ENCODE measurements at regions not wholly inside any gene's neighbourhood (a gene's known extent, or its start where the extent isn't known, plus 50 kb on each side); places are given as distances from the start of the nearest gene placed in this dataset.

DNA sequence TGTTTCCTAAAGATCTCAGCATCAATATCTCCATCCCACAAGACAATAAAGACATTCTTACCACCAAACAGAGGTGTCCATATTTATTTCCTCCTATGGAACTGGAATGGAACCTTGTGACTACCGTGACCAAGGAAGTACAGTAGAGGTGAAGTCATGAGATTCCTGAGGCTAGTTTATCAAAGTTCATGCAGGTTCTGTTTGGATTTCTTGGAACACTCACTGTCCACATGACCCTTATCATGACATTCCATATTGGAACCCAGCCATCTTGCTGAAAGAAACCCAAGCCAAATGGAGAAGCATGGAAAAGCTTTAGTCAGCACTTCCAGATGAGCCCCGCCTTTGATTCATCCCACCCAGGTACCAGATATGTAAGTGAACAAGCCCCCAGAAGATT, 516.0 kb upstream of the POU3F3 start:
- Histone ChIP-seq H3K36me3 (ENCODE audit: insufficient read depth, low read length) (no peaks in the 10 kb centered on the region), H4K20me1 (ENCODE audit: insufficient read depth, low read length) (no peaks in the 10 kb centered on the region)
- TF ChIP-seq EZH2 (IDR thresholded peaks at IDR 0.05; ENCODE audit: borderline replicate concordance, low read depth, low read length, severe bottlenecking): no peak
- TF ChIP-seq, protein P1, sequence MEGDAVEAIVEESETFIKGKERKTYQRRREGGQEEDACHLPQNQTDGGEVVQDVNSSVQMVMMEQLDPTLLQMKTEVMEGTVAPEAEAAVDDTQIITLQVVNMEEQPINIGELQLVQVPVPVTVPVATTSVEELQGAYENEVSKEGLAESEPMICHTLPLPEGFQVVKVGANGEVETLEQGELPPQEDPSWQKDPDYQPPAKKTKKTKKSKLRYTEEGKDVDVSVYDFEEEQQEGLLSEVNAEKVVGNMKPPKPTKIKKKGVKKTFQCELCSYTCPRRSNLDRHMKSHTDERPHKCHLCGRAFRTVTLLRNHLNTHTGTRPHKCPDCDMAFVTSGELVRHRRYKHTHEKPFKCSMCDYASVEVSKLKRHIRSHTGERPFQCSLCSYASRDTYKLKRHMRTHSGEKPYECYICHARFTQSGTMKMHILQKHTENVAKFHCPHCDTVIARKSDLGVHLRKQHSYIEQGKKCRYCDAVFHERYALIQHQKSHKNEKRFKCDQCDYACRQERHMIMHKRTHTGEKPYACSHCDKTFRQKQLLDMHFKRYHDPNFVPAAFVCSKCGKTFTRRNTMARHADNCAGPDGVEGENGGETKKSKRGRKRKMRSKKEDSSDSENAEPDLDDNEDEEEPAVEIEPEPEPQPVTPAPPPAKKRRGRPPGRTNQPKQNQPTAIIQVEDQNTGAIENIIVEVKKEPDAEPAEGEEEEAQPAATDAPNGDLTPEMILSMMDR (IDR thresholded peaks at IDR 0.05; ENCODE audit: borderline replicate concordance, extremely low read depth, low read length, poor library complexity, severe bottlenecking): no peak

DNA sequence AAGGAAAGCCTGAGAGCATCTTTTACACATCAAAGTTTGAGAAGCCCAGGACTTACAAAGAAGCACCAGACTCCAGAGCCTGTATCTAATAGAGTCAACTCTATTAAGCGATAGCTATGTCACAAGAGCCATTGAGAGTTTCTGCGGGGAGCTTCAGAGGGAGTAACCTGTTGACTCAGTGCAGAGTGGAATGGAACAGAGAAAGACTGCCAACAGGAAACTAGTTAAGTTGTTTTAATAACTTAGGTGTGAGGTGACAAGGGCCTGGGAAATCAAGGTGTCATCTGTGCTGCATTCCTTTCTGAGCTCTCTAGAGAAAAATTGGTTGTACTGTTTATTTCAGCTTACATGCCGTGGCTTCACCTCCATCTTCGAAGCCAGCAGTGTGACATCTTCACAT, 513.8 kb upstream of the POU3F3 start:
- Histone ChIP-seq H3K36me3 (ENCODE audit: insufficient read depth, low read length) (no peaks in the 10 kb centered on the region), H2AFZ (ENCODE audit: low read depth, low read length) (no peak overlapping the region), H3K4me3 (ENCODE audit: low read depth in 1 of 2, low read length in 2 of 2) (no peak overlapping the region), H3K9ac (ENCODE audit: low read depth, low read length) (no peak overlapping the region), H4K20me1 (ENCODE audit: insufficient read depth, low read length) (no peaks in the 10 kb centered on the region), H3K9me3 (ENCODE audit: insufficient read depth, low read length, severe bottlenecking) (no peaks in the 10 kb centered on the region), H3K4me1 (ENCODE audit: insufficient read depth, low read length) (no peaks in the 10 kb centered on the region), H3K27ac (ENCODE audit: low read length) (no peak overlapping the region), H3K4me2 (ENCODE audit: insufficient read depth, low read length) (no peak overlapping the region), H3K79me2 (ENCODE audit: insufficient read depth, low read length) (no peaks in the 10 kb centered on the region), H3K27me3 (ENCODE audit: insufficient read depth, low read length, poor library complexity) (no peaks in the 10 kb centered on the region)
- TF ChIP-seq, protein P1 (IDR thresholded peaks at IDR 0.05; ENCODE audit: borderline replicate concordance, extremely low read depth, low read length, poor library complexity, severe bottlenecking): no peak
- TF ChIP-seq EZH2 (IDR thresholded peaks at IDR 0.05; ENCODE audit: borderline replicate concordance, low read depth, low read length, severe bottlenecking): no peak
- DNase-seq (no peak), ATAC-seq (ENCODE audit: insufficient read depth, low read depth) (no peak)

More for the DNA sequence above, 516.0 kb upstream of the POU3F3 start:
- Histone ChIP-seq H3K79me2 (ENCODE audit: insufficient read depth, low read length) (no peaks in the 10 kb centered on the region), H3K4me1 (ENCODE audit: insufficient read depth, low read length) (no peaks in the 10 kb centered on the region), H3K27me3 (ENCODE audit: insufficient read depth, low read length, poor library complexity) (no peaks in the 10 kb centered on the region), H3K4me3 (ENCODE audit: low read depth in 1 of 2, low read length in 2 of 2) (no peak overlapping the region), H2AFZ (ENCODE audit: low read depth, low read length) (no peak overlapping the region), H3K27ac (ENCODE audit: low read length) (no peak overlapping the region), H3K4me2 (ENCODE audit: insufficient read depth, low read length) (no peak overlapping the region), H3K9ac (ENCODE audit: low read depth, low read length) (no peak overlapping the region), H3K9me3 (ENCODE audit: insufficient read depth, low read length, severe bottlenecking) (no peaks in the 10 kb centered on the region)
- ATAC-seq (ENCODE audit: insufficient read depth, low read depth): no peak
- DNase-seq: no peak

DNA sequence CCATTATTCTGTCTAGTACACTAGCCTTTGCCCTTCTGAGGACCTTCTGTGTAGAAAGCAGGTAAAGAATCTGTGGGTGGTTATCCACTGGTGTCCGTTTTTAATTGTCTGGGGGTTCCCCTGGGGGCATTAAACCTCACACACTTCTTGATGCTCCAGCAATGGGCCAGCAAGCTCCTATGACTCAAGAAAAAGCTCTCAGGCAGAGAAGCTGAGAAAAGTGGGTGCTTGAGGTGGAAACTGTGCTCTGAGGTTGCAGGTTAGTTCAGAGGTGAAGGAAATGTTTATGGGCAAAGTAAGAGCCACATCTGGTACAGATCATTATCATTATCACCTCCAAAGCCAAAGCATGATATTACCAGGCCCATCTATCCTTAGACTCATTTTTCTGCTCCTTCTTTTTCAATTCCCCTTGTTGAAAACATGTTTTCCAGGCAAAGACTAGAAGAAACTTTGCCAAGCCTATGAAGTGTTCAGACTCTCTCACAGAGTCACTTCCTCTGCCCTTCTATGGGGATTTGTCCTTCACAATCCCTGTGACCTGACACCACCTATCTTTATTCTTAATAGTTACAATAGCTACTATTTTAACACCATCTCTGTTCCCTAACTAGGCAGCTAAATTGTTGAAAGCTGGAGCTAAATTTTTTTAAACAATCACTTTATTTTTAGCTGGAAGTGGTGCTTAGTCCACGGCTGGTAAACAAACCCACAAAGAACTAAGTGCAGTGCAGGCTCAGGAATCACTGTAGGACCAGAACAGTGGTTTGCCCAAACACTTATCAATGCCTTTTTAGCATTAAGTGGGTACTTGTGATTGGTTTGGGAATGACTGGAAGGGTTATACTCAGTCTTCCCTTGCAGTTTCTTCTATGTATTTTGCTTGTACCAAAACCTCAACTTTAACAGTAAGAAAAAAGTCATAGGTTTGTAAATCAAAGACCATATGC, 512.8 kb upstream of the POU3F3 start:
- no peak overlapping the region for H2AFZ ChIP-seq (ENCODE audit: low read depth, low read length)
- H4K20me1 ChIP-seq (ENCODE audit: insufficient read depth, low read length): no peaks in the 10 kb centered on the region
- no peak overlapping the region for H3K27ac ChIP-seq (ENCODE audit: low read length)
- no peak for TF ChIP-seq EZH2 (IDR thresholded peaks at IDR 0.05; ENCODE audit: borderline replicate concordance, low read depth, low read length, severe bottlenecking)
- TF ChIP-seq, protein P1 (IDR thresholded peaks at IDR 0.05; ENCODE audit: borderline replicate concordance, extremely low read depth, low read length, poor library complexity, severe bottlenecking): no peak
- H3K9ac ChIP-seq (ENCODE audit: low read depth, low read length): no peak overlapping the region
- no peak for DNase-seq
- no peaks in the 10 kb centered on the region for H3K9me3 ChIP-seq (ENCODE audit: insufficient read depth, low read length, severe bottlenecking)
- no peaks in the 10 kb centered on the region for H3K79me2 ChIP-seq (ENCODE audit: insufficient read depth, low read length)
- no peak for ATAC-seq (ENCODE audit: insufficient read depth, low read depth)
- no peak overlapping the region for H3K4me2 ChIP-seq (ENCODE audit: insufficient read depth, low read length)
- H3K4me3 ChIP-seq (ENCODE audit: low read depth in 1 of 2, low read length in 2 of 2): no peak overlapping the region
- H3K4me1 ChIP-seq (ENCODE audit: insufficient read depth, low read length): no peaks in the 10 kb centered on the region
- H3K36me3 ChIP-seq (ENCODE audit: insufficient read depth, low read length): no peaks in the 10 kb centered on the region
- no peaks in the 10 kb centered on the region for H3K27me3 ChIP-seq (ENCODE audit: insufficient read depth, low read length, poor library complexity)
